ENCODE measurements at regions not wholly inside any gene's neighbourhood (a gene's known extent, or its start where the extent isn't known, plus 50 kb on each side); places are given as distances from the start of the nearest gene placed in this dataset.

GRCh38 chr2:120860579-120860922 is 124.9 kb downstream of the GLI2 start:
- TF ChIP-seq CTCF (IDR thresholded peaks at IDR 0.05) (no peak), EP300 (IDR thresholded peaks at IDR 0.05) (no peak), POLR2A (IDR thresholded peaks at IDR 0.05) (no peak)
